CD4-positive, alpha-beta T cell treated with Interleukin-15 for 1 hour (primary cell): ENCODE measurements at regions not wholly inside any gene's neighbourhood (a gene's known extent, or its start where the extent isn't known, plus 50 kb on each side); places are given as distances from the start of the nearest gene placed in this dataset.

Source experiments
- DNase-seq: peaks from one replicate; pipeline ENCODE4 v3.0.0-alpha.2; 2020

GRCh38 chr13:34506796-34507195 is 435.3 kb upstream of the NBEA start:
- no peak for DNase-seq

GRCh38 chr13:34507630-34508029 is 434.4 kb upstream of the NBEA start:
- DNase-seq: no peak

GRCh38 chr13:34512817-34513216 is 429.3 kb upstream of the NBEA start:
- DNase-seq: no peak

GRCh38 chr13:34513526-34513925 is 428.5 kb upstream of the NBEA start:
- no peak for DNase-seq

GRCh38 chr13:34515201-34515600 is 426.9 kb upstream of the NBEA start:
- no peak for DNase-seq

GRCh38 chr13:34521171-34521570 is 420.9 kb upstream of the NBEA start:
- DNase-seq: no peak

- no peak for DNase-seq
Observed at GRCh38 chr13:34522808-34523207, 419.3 kb upstream of the NBEA start.

- DNase-seq: no peak
Observed at GRCh38 chr13:34523406-34523805, 418.7 kb upstream of the NBEA start.

- DNase-seq: no peak
Observed at GRCh38 chr13:34533941-34534340, 408.1 kb upstream of the NBEA start.

- DNase-seq: no peak
Observed at GRCh38 chr13:34542321-34542720, 399.7 kb upstream of the NBEA start.

GRCh38 chr13:34543836-34544235 is 398.2 kb upstream of the NBEA start:
- DNase-seq: no peak

- no peak for DNase-seq
Observed at GRCh38 chr13:34545461-34545860, 396.6 kb upstream of the NBEA start.

GRCh38 chr13:34546344-34547250 is 395.5 kb upstream of the NBEA start:
- DNase-seq: no peak

- no peak for DNase-seq
Observed at GRCh38 chr13:34547929-34548328, 394.1 kb upstream of the NBEA start.

GRCh38 chr13:34553376-34553775 is 388.7 kb upstream of the NBEA start:
- DNase-seq: no peak

- DNase-seq: no peak
Observed at GRCh38 chr13:34555988-34556387, 386.1 kb upstream of the NBEA start.

- DNase-seq: no peak
Observed at GRCh38 chr13:34561033-34561432, 381.0 kb upstream of the NBEA start.

- no peak for DNase-seq
Observed at GRCh38 chr13:34567597-34567996, 374.5 kb upstream of the NBEA start.

GRCh38 chr13:34570698-34571353 is 371.2 kb upstream of the NBEA start:
- no peak for DNase-seq

- no peak for DNase-seq
Observed at GRCh38 chr13:34571716-34572115, 370.4 kb upstream of the NBEA start.

GRCh38 chr13:34577051-34577450 is 365.0 kb upstream of the NBEA start:
- no peak for DNase-seq

- no peak for DNase-seq
Observed at GRCh38 chr13:34578471-34578870, 363.6 kb upstream of the NBEA start.

GRCh38 chr13:34578917-34579316 is 363.2 kb upstream of the NBEA start:
- no peak for DNase-seq

GRCh38 chr13:34583181-34583580 is 358.9 kb upstream of the NBEA start:
- DNase-seq: no peak
